ENCODE measurements at regions not wholly inside any gene's neighbourhood (a gene's known extent, or its start where the extent isn't known, plus 50 kb on each side); places are given as distances from the start of the nearest gene placed in this dataset.

GRCh38 chr2:208708486-208708885 lies 301.9 kb downstream of the PTH2R start:
- H3K9me3 ChIP-seq (ENCODE audit: control insufficient read depth, low read depth, low read length), result no peaks in the 10 kb centered on the region
- H2AFZ ChIP-seq (ENCODE audit: low read length), result no peak overlapping the region
- H3K4me2 ChIP-seq (ENCODE audit: insufficient read depth, insufficient read length, low read length), result no peak overlapping the region
- no peak overlapping the region for H4K5ac ChIP-seq (ENCODE audit: insufficient read length, low read depth, low read length)
- no peak overlapping the region for H3K23ac ChIP-seq (ENCODE audit: insufficient read length, low read depth, low read length)
- H3K4ac ChIP-seq (ENCODE audit: low read depth, low read length), result no peak overlapping the region
- no peak overlapping the region for H4K91ac ChIP-seq (ENCODE audit: insufficient read length, low read depth, low read length)
- H3K14ac ChIP-seq (ENCODE audit: insufficient read depth, low read length), result no peak overlapping the region
- H3K4me3 Mint-ChIP-seq, result no peak overlapping the region
- no CpG with 5 or more reads among the region's 3 CpGs for WGBS (ENCODE audit: extremely low coverage, insufficient read length, low lambda C conversion rate)
- TF ChIP-seq CTCF (conservative IDR thresholded peaks at IDR 0.05), result no peak
- H3K9me3 Mint-ChIP-seq, result no peaks in the 10 kb centered on the region; a peak in 1 of 5 replicates
- no peaks in the 10 kb centered on the region for H3K36me3 Mint-ChIP-seq (ENCODE audit: insufficient read depth in 1 of 3, low read depth in 3 of 3)
- no peaks in the 10 kb centered on the region for H3K23me2 ChIP-seq (ENCODE audit: insufficient read length, low read depth, low read length, poor library complexity, severe bottlenecking)
- no peak overlapping the region for H2BK5ac ChIP-seq (ENCODE audit: insufficient read length, low read length)
- H3K18ac ChIP-seq (ENCODE audit: insufficient read length, low read depth, low read length), result no peak overlapping the region
- H3K27me3 Mint-ChIP-seq (ENCODE audit: low read depth), result no peaks in the 10 kb centered on the region
- no peak overlapping the region for H4K8ac ChIP-seq (replicated peaks; ENCODE audit: insufficient read length, low read depth, low read length)
- H3K27ac ChIP-seq (ENCODE audit: insufficient read length, low read depth, low read length), result no peak overlapping the region
- no peak overlapping the region for H3K9ac ChIP-seq (ENCODE audit: extremely low read depth, insufficient read length, low read length)
- H3K27me3 ChIP-seq (ENCODE audit: insufficient read depth, low read length), result no peaks in the 10 kb centered on the region
- no peak overlapping the region for H2BK12ac ChIP-seq (ENCODE audit: insufficient read length, low read depth, low read length)
- no peak overlapping the region for H3T11ph ChIP-seq (ENCODE audit: low read length)
- DNase-seq, result no peak
- H2BK120ac ChIP-seq (ENCODE audit: low read depth, low read length, poor library complexity, severe bottlenecking), result no peak overlapping the region
- no peaks in the 10 kb centered on the region for H3K79me1 ChIP-seq (ENCODE audit: insufficient read depth, low read depth, low read length, poor library complexity, severe bottlenecking)
- no peaks in the 10 kb centered on the region for H3K4me1 ChIP-seq (ENCODE audit: insufficient read depth, low read length)
- H2AK5ac ChIP-seq (ENCODE audit: insufficient read length, low read length), result no peak overlapping the region
- no peaks in the 10 kb centered on the region for H3K79me2 ChIP-seq (ENCODE audit: insufficient read depth, low read length)
- H3K4me1 Mint-ChIP-seq, result peaks cover 10 to 12% of the 10 kb centered on the region in 2 experiments
- H3K56ac ChIP-seq (ENCODE audit: insufficient read length, low read depth, low read length), result no peak overlapping the region
- no peak overlapping the region for H2BK15ac ChIP-seq (ENCODE audit: low read depth, low read length)
- no peak overlapping the region; a peak in 1 of 7 replicates for H3K27ac Mint-ChIP-seq
- no peak overlapping the region for H2BK20ac ChIP-seq (ENCODE audit: low read depth, low read length, poor library complexity, severe bottlenecking)
- no peaks in the 10 kb centered on the region for H4K20me1 ChIP-seq (ENCODE audit: control insufficient read depth, insufficient read depth, insufficient read length)

Measured in H9 (cell line).